ENCODE measurements at regions not wholly inside any gene's neighbourhood (a gene's known extent, or its start where the extent isn't known, plus 50 kb on each side); places are given as distances from the start of the nearest gene placed in this dataset.

- CTCF ChIA-PET: no interaction called here
- no peak for DNase-seq (ENCODE audit: low read depth)
- no peaks in the 10 kb centered on the region for H3K27me3 ChIP-seq (ENCODE audit: control insufficient read depth, insufficient read depth, low read length)
- POLR2A ChIA-PET: no interaction called here
- H3K4me3 ChIP-seq (ENCODE audit: low read depth, low read length): no peak overlapping the region
- H3K36me3 ChIP-seq (ENCODE audit: control insufficient read depth, insufficient read depth, low read length): no peaks in the 10 kb centered on the region
- no peak for TF ChIP-seq CTCF (IDR thresholded peaks at IDR 0.05; ENCODE audit: insufficient read depth, low read depth, low read length)
These were observed 98.5 kb upstream of the PTCH1 start for GRCh38 chr9:95615246-95615645.

- Histone ChIP-seq H3K36me3 (ENCODE audit: control insufficient read depth, insufficient read depth, low read length) (no peaks in the 10 kb centered on the region), H3K4me3 (ENCODE audit: low read depth, low read length) (no peak overlapping the region), H3K27me3 (ENCODE audit: control insufficient read depth, insufficient read depth, low read length) (no peaks in the 10 kb centered on the region)
- DNase-seq (ENCODE audit: low read depth): no peak
- CTCF ChIA-PET: no interaction called here
- POLR2A ChIA-PET: no interaction called here
- no peak for TF ChIP-seq CTCF (IDR thresholded peaks at IDR 0.05; ENCODE audit: insufficient read depth, low read depth, low read length)
These were observed 96.9 kb upstream of the PTCH1 start for GRCh38 chr9:95613670-95614069.

- no peak for TF ChIP-seq CTCF (IDR thresholded peaks at IDR 0.05; ENCODE audit: insufficient read depth, low read depth, low read length)
- ChIA-PET CTCF (no interaction called here), POLR2A (no interaction called here)
- Histone ChIP-seq H3K36me3 (ENCODE audit: control insufficient read depth, insufficient read depth, low read length) (no peaks in the 10 kb centered on the region), H3K4me3 (ENCODE audit: low read depth, low read length) (no peak overlapping the region), H3K27me3 (ENCODE audit: control insufficient read depth, insufficient read depth, low read length) (no peaks in the 10 kb centered on the region)
- DNase-seq (ENCODE audit: low read depth): no peak
These were observed 94.6 kb upstream of the PTCH1 start for GRCh38 chr9:95611354-95611753.

- ChIA-PET POLR2A (no interaction called here), CTCF (no interaction called here)
- no peak for DNase-seq (ENCODE audit: low read depth)
- no peak for TF ChIP-seq CTCF (IDR thresholded peaks at IDR 0.05; ENCODE audit: insufficient read depth, low read depth, low read length)
- Histone ChIP-seq H3K4me3 (ENCODE audit: low read depth, low read length) (no peak overlapping the region), H3K36me3 (ENCODE audit: control insufficient read depth, insufficient read depth, low read length) (no peaks in the 10 kb centered on the region), H3K27me3 (ENCODE audit: control insufficient read depth, insufficient read depth, low read length) (no peaks in the 10 kb centered on the region)
These were observed 93.4 kb upstream of the PTCH1 start for GRCh38 chr9:95610006-95610785.

- POLR2A ChIA-PET: no interaction called here
These were observed 92.7 kb upstream of the PTCH1 start for GRCh38 chr9:95609426-95609825.

More at GRCh38 chr9:95609426-95609825, 92.7 kb upstream of the PTCH1 start:
- no peak overlapping the region for H3K4me3 ChIP-seq (ENCODE audit: low read depth, low read length)
- H3K36me3 ChIP-seq (ENCODE audit: control insufficient read depth, insufficient read depth, low read length): no peaks in the 10 kb centered on the region
- CTCF ChIA-PET: no interaction called here
- TF ChIP-seq CTCF (IDR thresholded peaks at IDR 0.05; ENCODE audit: insufficient read depth, low read depth, low read length): no peak
- no peak for DNase-seq (ENCODE audit: low read depth)
- no peaks in the 10 kb centered on the region for H3K27me3 ChIP-seq (ENCODE audit: control insufficient read depth, insufficient read depth, low read length)

Data from BJ (cell line).